GM18868 (cell line): ENCODE measurements at regions not wholly inside any gene's neighbourhood (a gene's known extent, or its start where the extent isn't known, plus 50 kb on each side); places are given as distances from the start of the nearest gene placed in this dataset.
"Not testable (repeated sequence)": the region's sequence is repeated elsewhere in the genome, so short reads cannot be mapped to it uniquely, and the experiment has no call there.

Experiments used
- ATAC-seq: cut with Tn5 transposase; IDR thresholded peaks from one replicate; pipeline ENCODE4 v1.9.1; 2021; ENCODE audit warnings: mild to moderate bottlenecking, moderate library complexity; ENCODE audit not compliant: unreplicated experiment

GRCh38 chr10:45243261-45243660 lies 72.1 kb downstream of the OR13A1 start:
- no peak for ATAC-seq

GRCh38 chr10:45246522-45246921 lies 68.9 kb downstream of the OR13A1 start:
- no peak for ATAC-seq

GRCh38 chr10:45249978-45250693 lies 65.3 kb downstream of the OR13A1 start:
- ATAC-seq, result peak; percentile 50

DNA sequence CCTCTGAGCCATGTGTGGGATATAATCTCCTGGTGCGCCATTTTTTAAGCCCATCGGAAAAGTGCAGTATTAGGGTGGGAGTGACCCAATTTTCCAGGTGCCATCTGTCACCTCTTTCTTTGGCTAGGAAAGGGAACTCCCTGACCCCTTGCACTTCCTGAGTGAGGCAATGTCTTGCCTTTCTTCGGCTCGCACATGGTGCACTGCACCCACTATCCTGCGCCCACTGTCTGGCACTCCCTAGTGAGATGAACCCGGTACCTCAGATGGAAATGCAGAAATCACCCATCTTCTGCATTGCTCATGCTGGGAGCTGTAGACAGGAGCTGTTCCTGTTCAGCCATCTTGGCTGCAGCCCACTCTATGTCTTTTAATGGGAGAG lies 64.7 kb downstream of the OR13A1 start:
- not testable (repeated sequence) for ATAC-seq
